Activated CD4-positive, alpha-beta T cell treated with anti-CD3 and anti-CD28 coated beads, Interleukin-2, amount 10 ng/mL, durations not matched to agents 7 days and 5 days (primary cell): ENCODE measurements at regions not wholly inside any gene's neighbourhood (a gene's known extent, or its start where the extent isn't known, plus 50 kb on each side); places are given as distances from the start of the nearest gene placed in this dataset.

Source experiments
- CTCF ChIA-PET: fragments of 350-600 bp; sonication (Branson Sonifier 250); formaldehyde crosslinking; loops from one replicate; lab custom pipeline; 2021; ENCODE audit warnings: antibody characterized with exemption; lab: Charles Lee
- POLR2A ChIA-PET: fragments of 350-600 bp; sonication (Branson Sonifier 250); formaldehyde crosslinking; loops from one replicate; lab custom pipeline; 2021; ENCODE audit warnings: antibody characterized with exemption; lab: Charles Lee
- DNase-seq: peaks from one replicate; pipeline ENCODE4 v3.0.0-alpha.2; 2020
- H3K27ac Mint-ChIP-seq: one replicate; pipeline ENCODE4 v1.8.0; 2021; ENCODE audit warnings: mild to moderate bottlenecking, moderate library complexity, mixed read lengths
- H3K27me3 Mint-ChIP-seq: one replicate; pipeline ENCODE4 v1.8.0; 2021; ENCODE audit warnings: mixed read lengths
- H3K36me3 Mint-ChIP-seq: one replicate; pipeline ENCODE4 v1.8.0; 2021; ENCODE audit warnings: low read depth, mixed read lengths
- H3K4me1 Mint-ChIP-seq: one replicate; pipeline ENCODE4 v1.8.0; 2021; ENCODE audit warnings: mixed read lengths
- H3K4me3 Mint-ChIP-seq: one replicate; pipeline ENCODE4 v1.8.0; 2021; ENCODE audit warnings: mild to moderate bottlenecking, moderate library complexity, mixed read lengths
- H3K9me3 Mint-ChIP-seq: one replicate; pipeline ENCODE4 v1.8.0; 2021; ENCODE audit warnings: mixed read lengths

GRCh38 chr2:11065833-11066485 is 89.3 kb upstream of the SLC66A3 start:
- Mint-ChIP-seq H3K4me1 (peaks cover under 1% of the 10 kb centered on the region), H3K9me3 (peaks cover 7% of the 10 kb centered on the region), H3K27me3 (peaks cover 25% of the 10 kb centered on the region), H3K4me3 (no peak overlapping the region), H3K27ac (no peak overlapping the region), H3K36me3 (no peaks in the 10 kb centered on the region)
- ChIA-PET CTCF (no interaction called here), POLR2A (no interaction called here)
- DNase-seq = no peak

- no peak for DNase-seq
Observed at GRCh38 chr2:11067221-11068078, 87.8 kb upstream of the SLC66A3 start.

GRCh38 chr2:11068079-11068741 is 87.1 kb upstream of the SLC66A3 start:
- Mint-ChIP-seq H3K36me3 (no peaks in the 10 kb centered on the region), H3K9me3 (peaks cover 2% of the 10 kb centered on the region), H3K27ac (no peak overlapping the region), H3K4me1 (peaks cover 15% of the 10 kb centered on the region), H3K27me3 (peaks cover 28% of the 10 kb centered on the region), H3K4me3 (no peak overlapping the region)
- no peak for DNase-seq
- ChIA-PET POLR2A (no interaction called here), CTCF (no interaction called here)

More at GRCh38 chr2:11067221-11068078, 87.8 kb upstream of the SLC66A3 start:
- Mint-ChIP-seq H3K27me3 (peaks cover 25% of the 10 kb centered on the region), H3K4me3 (no peak overlapping the region), H3K4me1 (peaks cover 9% of the 10 kb centered on the region), H3K36me3 (no peaks in the 10 kb centered on the region), H3K9me3 (peaks cover 2% of the 10 kb centered on the region), H3K27ac (no peak overlapping the region)
- ChIA-PET CTCF (no interaction called here), POLR2A (no interaction called here)

GRCh38 chr2:11068856-11069526 is 86.3 kb upstream of the SLC66A3 start:
- Mint-ChIP-seq H3K4me1 (peaks cover 19% of the 10 kb centered on the region), H3K4me3 (no peak overlapping the region), H3K27me3 (peaks cover 26% of the 10 kb centered on the region), H3K9me3 (no peaks in the 10 kb centered on the region), H3K36me3 (no peaks in the 10 kb centered on the region), H3K27ac (no peak overlapping the region)
- DNase-seq = no peak
- CTCF ChIA-PET = no interaction called here
- POLR2A ChIA-PET = no interaction called here

GRCh38 chr2:11069566-11070185 is 85.6 kb upstream of the SLC66A3 start:
- CTCF ChIA-PET = no interaction called here
- POLR2A ChIA-PET = no interaction called here

GRCh38 chr2:11071211-11071610 is 84.1 kb upstream of the SLC66A3 start:
- Mint-ChIP-seq H3K4me3 (no peak overlapping the region), H3K27ac (no peak overlapping the region), H3K9me3 (no peaks in the 10 kb centered on the region), H3K4me1 (peaks cover 19% of the 10 kb centered on the region), H3K27me3 (peaks cover 20% of the 10 kb centered on the region), H3K36me3 (no peaks in the 10 kb centered on the region)
- CTCF ChIA-PET = interaction anchor here (0.7 to 2.0 kb wide), 2 partner anchors 59 to 238 kb away, joined by 3 to 5 read pairs; no protein-coding TSS in a partner anchor
- POLR2A ChIA-PET = no interaction called here
- no peak for DNase-seq

More at GRCh38 chr2:11069566-11070185, 85.6 kb upstream of the SLC66A3 start:
- H3K4me3 Mint-ChIP-seq = no peak overlapping the region
- H3K4me1 Mint-ChIP-seq = peaks cover 19% of the 10 kb centered on the region
- no peak for DNase-seq
- H3K27ac Mint-ChIP-seq = no peak overlapping the region
- H3K36me3 Mint-ChIP-seq = no peaks in the 10 kb centered on the region
- peaks cover 25% of the 10 kb centered on the region for H3K27me3 Mint-ChIP-seq
- H3K9me3 Mint-ChIP-seq = no peaks in the 10 kb centered on the region

- Mint-ChIP-seq H3K4me3 (no peak overlapping the region), H3K9me3 (no peaks in the 10 kb centered on the region), H3K4me1 (peaks cover 19% of the 10 kb centered on the region), H3K36me3 (no peaks in the 10 kb centered on the region), H3K27ac (no peak overlapping the region), H3K27me3 (peaks cover 23% of the 10 kb centered on the region)
- DNase-seq = no peak
- CTCF ChIA-PET = interaction anchor here (0.7 to 2.0 kb wide), 2 partner anchors 58 to 239 kb away, joined by 3 to 5 read pairs; no protein-coding TSS in a partner anchor
- POLR2A ChIA-PET = no interaction called here
Observed at GRCh38 chr2:11071939-11072338, 83.3 kb upstream of the SLC66A3 start.

- POLR2A ChIA-PET = interaction anchor here (0.6 kb wide), 1 partner anchor 211 kb away, joined by 3 read pairs; no protein-coding TSS in a partner anchor
- no peak for DNase-seq
- Mint-ChIP-seq H3K9me3 (no peaks in the 10 kb centered on the region), H3K4me3 (no peak overlapping the region), H3K27ac (no peak overlapping the region), H3K36me3 (no peaks in the 10 kb centered on the region), H3K4me1 (peaks cover 19% of the 10 kb centered on the region), H3K27me3 (peaks cover 23% of the 10 kb centered on the region)
- CTCF ChIA-PET = interaction anchor here (0.5 to 2.0 kb wide), 4 partner anchors 43 to 1435 kb away, joined by 3 to 5 read pairs (median 3); no protein-coding TSS in a partner anchor
Observed at GRCh38 chr2:11072550-11072949, 82.7 kb upstream of the SLC66A3 start.

- H3K4me1 Mint-ChIP-seq = peaks cover 19% of the 10 kb centered on the region
- no peak overlapping the region for H3K4me3 Mint-ChIP-seq
- no peaks in the 10 kb centered on the region for H3K36me3 Mint-ChIP-seq
- ChIA-PET POLR2A (no interaction called here), CTCF (interaction anchor here (2.0 kb wide), 1 partner anchor 57 kb away, joined by 5 read pairs; no protein-coding TSS in a partner anchor)
- no peaks in the 10 kb centered on the region for H3K9me3 Mint-ChIP-seq
- H3K27me3 Mint-ChIP-seq = peaks cover 23% of the 10 kb centered on the region
- peak; percentile 17 for DNase-seq
- H3K27ac Mint-ChIP-seq = no peak overlapping the region
Observed at GRCh38 chr2:11073251-11073650, 82.0 kb upstream of the SLC66A3 start.

GRCh38 chr2:11073776-11074175 is 81.5 kb upstream of the SLC66A3 start:
- Mint-ChIP-seq H3K4me1 (peaks cover 19% of the 10 kb centered on the region), H3K4me3 (no peak overlapping the region), H3K36me3 (no peaks in the 10 kb centered on the region), H3K27ac (no peak overlapping the region), H3K27me3 (peaks cover 23% of the 10 kb centered on the region), H3K9me3 (no peaks in the 10 kb centered on the region)
- ChIA-PET POLR2A (no interaction called here), CTCF (no interaction called here)
- DNase-seq = no peak

GRCh38 chr2:11074246-11074820 is 80.9 kb upstream of the SLC66A3 start:
- Mint-ChIP-seq H3K4me1 (peaks cover 19% of the 10 kb centered on the region), H3K4me3 (no peak overlapping the region), H3K27me3 (peaks cover 23% of the 10 kb centered on the region), H3K9me3 (no peaks in the 10 kb centered on the region), H3K36me3 (no peaks in the 10 kb centered on the region), H3K27ac (no peak overlapping the region)
- CTCF ChIA-PET = no interaction called here
- DNase-seq = no peak
- POLR2A ChIA-PET = no interaction called here

- Mint-ChIP-seq H3K36me3 (no peaks in the 10 kb centered on the region), H3K27me3 (peaks cover 20% of the 10 kb centered on the region), H3K9me3 (no peaks in the 10 kb centered on the region), H3K27ac (no peak overlapping the region), H3K4me1 (peaks cover 19% of the 10 kb centered on the region), H3K4me3 (no peak overlapping the region)
- DNase-seq = no peak
- ChIA-PET CTCF (no interaction called here), POLR2A (no interaction called here)
Observed at GRCh38 chr2:11075221-11075620, 80.0 kb upstream of the SLC66A3 start.
